NCI-H446 (cell line): ENCODE measurements at regions not wholly inside any gene's neighbourhood (a gene's known extent, or its start where the extent isn't known, plus 50 kb on each side); places are given as distances from the start of the nearest gene placed in this dataset.
"Not testable (repeated sequence)": the region's sequence is repeated elsewhere in the genome, so short reads cannot be mapped to it uniquely, and the experiment has no call there.

ENCODE experiments used
- DNase-seq, 2 experiments: peaks; one replicate each; lab custom pipeline; 2025; lab: John Stamatoyannopoulos, UW

DNA sequence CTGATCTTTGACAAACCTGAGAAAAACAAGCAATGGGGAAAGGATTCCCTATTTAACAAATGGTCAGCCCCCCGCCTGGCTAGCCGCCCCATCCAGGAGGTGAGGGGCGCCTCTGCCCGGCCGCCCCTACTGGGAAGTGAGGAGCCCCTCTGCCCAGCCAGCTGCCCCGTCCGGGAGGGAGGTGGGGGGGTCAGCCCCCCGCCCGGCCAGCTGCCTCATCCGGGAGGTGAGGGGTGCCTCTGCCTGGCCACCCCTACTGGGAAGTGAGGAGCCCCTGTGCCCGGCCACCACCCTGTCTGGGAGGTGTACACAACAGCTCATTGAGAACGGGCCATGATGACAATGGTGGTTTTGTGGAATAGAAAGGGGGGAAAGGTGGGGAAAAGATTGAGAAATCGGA is 717.1 kb downstream of the COL12A1 start:
- DNase-seq, result not testable (repeated sequence)

DNA sequence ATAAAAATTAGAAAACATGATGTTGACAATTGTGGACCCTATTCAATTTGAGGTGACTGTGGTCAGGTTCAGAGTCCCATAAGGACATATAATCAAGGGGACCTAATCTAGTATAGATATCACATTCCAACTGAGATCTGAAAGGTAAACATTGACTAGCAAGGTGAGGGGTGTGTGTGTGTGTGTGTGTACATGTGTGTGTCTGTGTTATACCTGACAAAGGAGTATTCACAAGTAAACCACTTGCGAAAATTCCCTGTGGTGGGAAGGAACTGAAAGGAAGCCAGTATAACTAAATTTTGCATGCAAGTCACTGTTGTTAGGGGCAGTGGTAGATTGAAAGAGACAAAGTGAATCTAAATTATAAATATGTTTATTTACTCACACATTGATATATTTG is 723.7 kb downstream of the COL12A1 start:
- no peak for DNase-seq

DNA sequence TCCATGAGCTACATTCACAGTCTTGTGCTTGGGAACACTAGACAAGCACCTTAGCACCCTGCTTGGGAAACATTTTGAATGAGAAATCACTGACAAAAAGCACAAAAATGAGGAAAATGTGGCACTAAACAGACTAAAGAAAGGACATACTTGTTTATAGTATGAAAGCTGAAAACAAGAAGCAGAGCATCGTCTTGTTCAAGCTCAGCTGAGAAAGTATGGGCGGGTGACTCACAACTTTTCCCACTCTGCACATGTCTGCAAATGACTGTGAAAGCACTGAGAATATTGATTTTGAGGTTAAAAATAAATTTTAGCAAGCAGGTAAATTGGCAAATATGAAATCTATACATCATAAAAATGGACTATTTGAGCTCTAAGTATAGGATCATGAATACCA is 725.3 kb downstream of the COL12A1 start:
- no peak for DNase-seq

- DNase-seq, result no peak
Observed at GRCh38 chr6:74479960-74480359, 725.9 kb downstream of the COL12A1 start.

DNA sequence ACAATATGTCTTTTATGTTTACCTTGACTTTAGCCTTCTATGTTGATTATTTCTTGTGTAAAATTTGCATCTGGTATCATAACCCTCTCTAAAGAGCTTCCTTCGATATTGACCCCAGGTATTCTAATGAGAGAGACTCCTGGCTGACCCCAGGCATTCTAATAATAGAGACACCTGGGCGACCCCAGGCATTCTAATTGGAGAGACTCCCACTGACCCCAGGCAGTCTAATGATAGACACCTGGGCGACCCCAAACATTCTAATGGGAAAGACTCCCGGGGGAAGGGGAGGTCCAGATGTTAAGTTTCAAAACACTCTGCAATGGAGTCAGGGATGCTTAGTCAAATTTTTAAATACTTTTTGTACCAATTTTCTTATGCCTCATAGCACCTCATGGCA is 726.4 kb downstream of the COL12A1 start:
- DNase-seq, result no peak

DNA sequence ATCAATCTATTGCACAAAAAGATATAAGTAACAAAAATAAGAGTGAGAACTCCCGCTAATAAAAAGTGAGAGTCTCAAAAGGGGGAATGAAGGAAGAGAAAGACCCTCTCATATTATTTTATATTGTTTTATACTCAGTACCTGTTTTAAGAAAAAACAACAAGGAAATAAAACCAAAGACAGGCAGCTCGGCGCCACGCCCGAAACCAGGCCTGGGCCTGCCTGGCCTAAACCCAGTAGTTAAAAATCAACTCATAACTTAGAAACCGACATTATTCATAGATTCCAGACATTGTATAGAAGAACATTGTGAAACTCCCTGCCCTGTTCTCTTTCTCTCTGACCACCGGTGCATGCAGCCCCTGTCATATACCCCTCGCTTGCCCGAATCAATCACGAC is 731.8 kb downstream of the COL12A1 start:
- not testable (repeated sequence) for DNase-seq

- not testable (repeated sequence) for DNase-seq
Observed at GRCh38 chr6:74468552-74468951, 737.3 kb downstream of the COL12A1 start.

DNA sequence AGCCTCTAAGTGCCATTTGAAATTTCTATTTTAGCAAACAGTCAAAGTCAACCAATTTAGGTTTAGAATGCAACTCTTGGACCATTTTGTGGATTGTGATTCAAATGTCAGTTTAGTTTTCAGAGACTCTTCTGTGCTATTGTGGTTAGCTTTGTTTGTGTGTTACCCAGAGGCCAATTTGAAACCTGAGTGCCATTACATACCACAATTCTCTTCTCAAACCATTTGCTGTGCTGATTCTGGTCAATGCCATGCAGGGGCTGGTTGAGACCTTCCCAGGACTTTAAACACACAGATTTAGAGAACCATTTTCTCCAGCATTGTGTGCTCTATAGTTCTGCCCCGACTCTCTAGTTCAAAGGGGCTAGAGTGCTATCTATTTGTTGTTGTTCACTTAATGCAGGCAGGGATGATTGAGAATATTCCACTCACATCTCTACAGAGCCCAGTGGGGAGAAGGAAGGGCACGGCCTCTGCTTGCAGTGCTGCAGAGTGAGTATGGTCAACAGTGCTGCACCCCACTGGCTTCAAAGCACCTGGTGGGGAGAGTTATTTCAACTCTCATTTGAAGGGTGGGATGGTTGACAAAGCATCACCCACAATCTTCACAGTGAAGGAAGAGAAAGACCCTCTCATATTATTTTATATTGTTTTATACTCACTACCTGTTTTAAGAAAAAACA is 738.2 kb downstream of the COL12A1 start:
- DNase-seq, result no peak

DNA sequence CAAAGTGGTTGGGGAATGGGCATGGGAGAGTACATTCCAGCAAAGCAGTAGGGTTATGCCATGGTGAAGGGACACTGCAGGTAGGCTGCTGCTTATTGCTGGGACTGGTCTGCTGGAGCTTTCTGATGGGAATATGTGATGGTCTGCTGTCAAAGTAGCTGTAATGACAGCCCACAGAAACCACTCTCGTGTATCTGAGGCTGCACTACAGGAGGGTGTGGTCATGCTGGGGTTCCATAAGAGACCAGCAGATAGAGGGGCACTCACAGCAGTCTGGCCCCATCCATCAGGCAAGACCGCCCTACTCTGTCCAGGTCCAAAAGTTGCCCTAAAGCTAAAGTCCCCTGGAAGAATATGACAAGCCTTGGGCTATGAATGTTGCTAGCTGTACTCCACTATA is 739.3 kb downstream of the COL12A1 start:
- DNase-seq, result no peak

GRCh38 chr6:74459260-74459659 is 746.6 kb downstream of the COL12A1 start:
- DNase-seq, result no peak

DNA sequence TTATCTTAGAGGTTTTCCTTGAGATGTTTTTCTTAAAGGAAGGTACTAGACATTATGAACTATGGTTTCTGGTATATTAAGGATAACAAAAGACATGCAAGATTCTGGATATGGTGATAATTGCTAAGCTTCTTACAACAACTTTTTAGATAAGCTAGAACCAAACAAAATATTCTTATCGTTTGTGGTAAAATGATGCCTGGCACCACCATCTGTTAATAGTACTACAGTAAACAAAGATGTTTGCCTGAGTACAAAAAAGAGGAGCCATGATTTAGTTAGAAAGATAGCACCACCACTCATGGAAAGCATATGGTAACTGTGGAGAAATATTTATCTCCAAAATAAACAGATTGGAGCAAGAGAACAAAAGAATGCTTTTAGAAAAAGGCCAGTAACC is 747.3 kb downstream of the COL12A1 start:
- no peak for DNase-seq

DNA sequence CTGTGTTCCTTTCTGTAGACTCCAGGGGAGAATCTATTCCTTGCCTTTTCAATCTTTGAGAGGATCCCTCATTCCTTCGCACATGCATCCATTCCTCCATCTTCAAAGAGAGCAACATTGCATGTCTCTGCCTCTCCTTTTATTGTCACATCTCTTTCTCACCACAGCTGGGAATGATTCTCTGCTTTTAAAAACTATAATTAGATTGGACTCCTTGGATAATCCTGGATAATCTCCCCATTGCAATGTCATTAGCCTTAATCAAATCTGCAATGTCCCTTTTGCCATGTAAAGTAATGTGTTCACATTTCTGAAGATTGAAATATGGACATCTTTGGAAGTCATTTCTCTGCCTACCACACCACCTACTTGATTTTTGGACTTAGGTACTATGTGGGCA is 750.1 kb downstream of the COL12A1 start:
- DNase-seq, result no peak

GRCh38 chr6:74451953-74452352 is 753.9 kb downstream of the COL12A1 start:
- DNase-seq, result no peak

DNA sequence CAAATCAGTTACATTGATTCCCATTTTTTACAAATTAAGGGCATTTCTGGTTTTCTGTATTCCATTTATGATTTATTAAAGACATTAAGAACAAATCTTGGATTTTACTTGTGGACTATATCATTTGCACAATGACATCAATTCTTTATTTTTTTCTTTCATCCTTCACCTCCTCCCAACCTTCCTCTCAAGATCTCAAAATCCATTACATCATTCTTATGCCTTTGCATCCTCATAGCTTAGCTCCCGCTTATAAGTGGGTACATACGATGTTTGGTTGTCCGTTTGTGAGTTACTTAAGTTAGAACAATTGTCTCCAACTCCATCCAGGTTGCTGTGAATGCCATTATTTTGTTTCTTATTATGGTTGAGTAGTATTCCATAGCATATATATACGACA is 752.8 kb downstream of the CD109 start:
- no peak for DNase-seq

DNA sequence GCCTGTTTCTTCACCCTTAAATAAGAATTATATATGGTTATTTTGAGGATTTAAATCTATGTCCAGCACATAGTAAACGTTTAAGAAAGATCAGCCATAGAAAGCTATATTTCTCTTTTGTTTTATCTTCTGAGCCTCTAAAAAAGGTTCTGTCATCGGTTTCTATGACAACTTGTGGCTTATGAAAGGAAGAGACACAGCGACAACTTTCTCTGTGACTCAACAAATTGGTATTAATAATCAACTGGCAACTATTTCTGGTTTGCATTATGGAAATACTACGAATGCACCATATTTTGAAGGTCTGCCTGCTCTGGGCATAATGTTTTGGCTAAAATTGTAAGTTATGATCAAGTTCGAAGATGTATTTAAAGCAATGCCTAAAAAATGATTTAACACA is 751.0 kb downstream of the CD109 start:
- no peak for DNase-seq

- DNase-seq, result no peak
Observed at GRCh38 chr6:74439123-74439811, 743.3 kb downstream of the CD109 start.

- not testable (repeated sequence) for DNase-seq
Observed at GRCh38 chr6:74438395-74438794, 742.4 kb downstream of the CD109 start.

- no peak for DNase-seq
Observed at GRCh38 chr6:74434171-74434570, 738.2 kb downstream of the CD109 start.

DNA sequence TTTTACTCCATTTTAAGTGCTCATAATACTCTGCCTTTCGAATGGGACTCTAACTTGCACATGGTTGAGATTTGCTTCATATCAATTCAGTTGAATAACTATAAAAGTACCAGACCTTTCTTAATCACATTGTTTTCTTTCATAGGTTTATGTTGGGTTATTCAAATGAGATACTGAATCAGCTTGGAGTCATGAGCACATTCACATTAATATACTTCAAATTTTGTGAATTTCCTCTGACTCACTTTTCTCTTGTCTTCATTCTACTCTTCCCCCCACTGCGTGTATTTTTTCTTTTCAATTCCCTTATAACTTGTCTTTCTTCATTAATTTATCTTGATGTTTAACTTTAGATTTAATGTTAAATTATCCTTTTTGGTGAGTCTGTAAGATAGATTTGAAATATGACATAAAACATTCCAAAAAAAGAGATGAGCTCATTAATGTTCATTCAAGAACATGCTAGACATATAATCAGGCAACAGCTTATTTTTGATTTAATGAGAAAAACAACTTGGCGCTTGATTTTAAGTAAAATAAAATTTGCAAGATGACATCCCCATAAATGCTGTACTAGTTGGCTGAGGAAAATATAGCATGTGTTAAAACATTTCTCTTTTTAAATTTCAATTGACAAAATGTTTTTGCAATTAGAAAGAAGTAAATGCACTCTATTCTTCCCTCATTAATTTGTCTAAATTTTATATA is 736.0 kb downstream of the CD109 start:
- no peak for DNase-seq

DNA sequence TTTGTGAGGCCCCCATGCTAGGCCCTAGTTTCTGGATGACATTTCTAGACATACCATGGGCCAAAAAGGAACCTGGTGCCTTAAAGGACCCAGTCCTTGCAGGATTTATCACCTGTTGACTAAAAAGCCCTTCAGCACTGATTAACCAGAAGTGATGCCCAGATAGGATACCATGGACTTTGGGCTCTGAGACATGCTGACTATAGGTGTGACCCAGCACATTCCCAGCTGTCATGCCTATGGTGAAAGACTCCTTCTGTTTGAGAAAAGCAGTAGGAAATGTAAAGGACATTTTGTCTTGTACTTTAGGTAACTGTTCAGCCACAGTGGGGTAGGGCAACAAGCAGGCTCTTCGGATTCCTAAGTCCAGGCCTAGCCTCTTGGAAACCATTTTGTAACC is 724.2 kb downstream of the CD109 start:
- DNase-seq, result no peak

- no peak for DNase-seq
Observed at GRCh38 chr6:74415056-74415455, 719.1 kb downstream of the CD109 start.

DNA sequence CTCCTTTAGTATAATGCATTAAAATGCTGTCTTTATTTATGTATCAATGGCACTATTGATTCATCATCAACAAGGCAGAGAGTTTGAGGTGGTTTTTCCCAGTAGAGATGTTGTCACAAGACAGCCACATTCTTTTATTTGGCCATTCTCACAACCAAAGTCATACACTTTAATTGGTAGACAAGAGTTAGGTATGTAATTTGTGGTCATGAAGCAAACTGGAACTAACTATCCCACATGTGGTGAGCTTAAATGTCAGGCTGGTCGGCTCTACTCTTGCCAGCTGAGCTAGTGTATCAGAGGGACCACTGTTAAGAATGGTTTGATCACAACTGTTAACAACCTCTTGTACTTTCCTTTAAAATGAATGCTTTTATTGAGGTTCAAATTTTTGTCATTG is 714.6 kb downstream of the CD109 start:
- no peak for DNase-seq

- no peak for DNase-seq
Observed at GRCh38 chr6:74409447-74409846, 713.4 kb downstream of the CD109 start.
